Fibroblast of lung (primary cell): ENCODE measurements at regions not wholly inside any gene's neighbourhood (a gene's known extent, or its start where the extent isn't known, plus 50 kb on each side); places are given as distances from the start of the nearest gene placed in this dataset.

Experiments used
- DNase-seq, 2 donors: peaks; one replicate each; pipeline versions ENCODE4 v3.0.0 to v3.0.0-alpha.2; 2010; ENCODE audit warnings: low read depth in 2 of 2
- H2AFZ ChIP-seq: 2 replicates; pipeline ENCODE4 v1.5.1; 2012; ENCODE audit warnings: low read length, control low read depth, inconsistent platforms
- H3K27ac ChIP-seq: 2 replicates; pipeline ENCODE4 v1.5.1; 2011; ENCODE audit warnings: low read length, control low read depth; ENCODE audit not compliant: insufficient read depth
- H3K27me3 ChIP-seq: 2 replicates; pipeline ENCODE4 v1.5.1; 2011; ENCODE audit warnings: mild to moderate bottlenecking, low read length; ENCODE audit not compliant: control insufficient read depth, insufficient read depth
- H3K36me3 ChIP-seq: 2 replicates; pipeline ENCODE4 v1.5.1; 2011; ENCODE audit warnings: low read length; ENCODE audit not compliant: control insufficient read depth, insufficient read depth
- H3K4me1 ChIP-seq: 2 replicates; pipeline ENCODE4 v1.5.1; 2011; ENCODE audit warnings: low read length; ENCODE audit not compliant: control insufficient read depth, insufficient read depth; ENCODE audit errors: extremely low read depth
- H3K4me2 ChIP-seq: 2 replicates; pipeline ENCODE4 v1.5.1; 2011; ENCODE audit warnings: low read length, control low read depth; ENCODE audit not compliant: insufficient read depth; ENCODE audit errors: extremely low read depth
- H3K4me3 ChIP-seq, 4 experiments: fragments of 200-600 bp in 1 of 4; sonication (generic) in 1 of 4; replicated peaks in 1 of 4; 2 replicates each; pipeline ENCODE4 v1.5.1; 2011 to 2016; ENCODE audit warnings: low read length in 4 of 4, low read depth in 3 of 4, mild to moderate bottlenecking in 3 of 4, control low read depth in 2 of 4, inconsistent platforms in 1 of 4, mixed read lengths in 1 of 4; ENCODE audit not compliant: insufficient read depth in 1 of 4; ENCODE audit errors: control extremely low read depth in 1 of 4
- H3K79me2 ChIP-seq: 2 replicates; pipeline ENCODE4 v1.5.1; 2012; ENCODE audit warnings: mild to moderate bottlenecking, low read length, inconsistent platforms; ENCODE audit not compliant: control insufficient read depth, insufficient read depth
- H3K9ac ChIP-seq: 2 replicates; pipeline ENCODE4 v1.5.1; 2011; ENCODE audit warnings: mild to moderate bottlenecking, low read length, control low read depth; ENCODE audit not compliant: insufficient read depth
- H3K9me3 ChIP-seq: 2 replicates; pipeline ENCODE4 v1.5.1; 2012; ENCODE audit warnings: low read depth, low read length; ENCODE audit not compliant: control insufficient read depth, insufficient read depth
- H4K20me1 ChIP-seq: 2 replicates; pipeline ENCODE4 v1.5.1; 2011; ENCODE audit warnings: low read length; ENCODE audit not compliant: control insufficient read depth, insufficient read depth; ENCODE audit errors: extremely low read depth
- CTCF ChIP-seq, 2 donors: IDR thresholded peaks in 1 of 2; conservative IDR thresholded peaks in 1 of 2; 1 replicate in 1 of 2; 2 replicates in 1 of 2; pipeline ENCODE4 v1.5.1; 2011 to 2012; ENCODE audit warnings: low read length in 2 of 2, control low read depth in 1 of 2, inconsistent platforms in 1 of 2, low read depth in 1 of 2, mild to moderate bottlenecking in 1 of 2
- EZH2 ChIP-seq: IDR thresholded peaks from 2 replicates; pipeline ENCODE4 v1.5.1; 2012; ENCODE audit warnings: low read length, control low read depth, mild to moderate bottlenecking; ENCODE audit errors: missing control alignments

GRCh38 chr9:91006046-91006445, 204.4 kb downstream of the SYK start:
- Histone ChIP-seq H2AFZ (no peak overlapping the region), H3K4me3 (no peak overlapping the region), H3K36me3 (no peaks in the 10 kb centered on the region), H3K79me2 (no peaks in the 10 kb centered on the region), H3K4me2 (no peak overlapping the region), H4K20me1 (no peaks in the 10 kb centered on the region), H3K27me3 (no peaks in the 10 kb centered on the region), H3K9me3 (no peaks in the 10 kb centered on the region), H3K27ac (no peak overlapping the region), H3K9ac (no peak overlapping the region), H3K4me1 (no peaks in the 10 kb centered on the region)
- TF ChIP-seq CTCF (conservative IDR thresholded peaks at IDR 0.05 in 1 of 2, IDR thresholded peaks at IDR 0.05 in 1 of 2; ENCODE audit: low read depth in 1 of 2, low read length in 2 of 2): no peak
- TF ChIP-seq EZH2: no peak
- DNase-seq: no peak

- no peak overlapping the region for H3K4me3 ChIP-seq
- TF ChIP-seq CTCF (conservative IDR thresholded peaks at IDR 0.05 in 1 of 2, IDR thresholded peaks at IDR 0.05 in 1 of 2; ENCODE audit: low read depth in 1 of 2, low read length in 2 of 2) (no peak), EZH2 (no peak)
- no peaks in the 10 kb centered on the region for H3K36me3 ChIP-seq
- H3K4me2 ChIP-seq: no peak overlapping the region
- no peak overlapping the region for H2AFZ ChIP-seq
- no peaks in the 10 kb centered on the region for H3K9me3 ChIP-seq
- H3K27ac ChIP-seq: no peak overlapping the region
- H3K79me2 ChIP-seq: no peaks in the 10 kb centered on the region
- no peak for DNase-seq
- H3K9ac ChIP-seq: no peak overlapping the region
- no peaks in the 10 kb centered on the region for H3K27me3 ChIP-seq
- no peaks in the 10 kb centered on the region for H4K20me1 ChIP-seq
- H3K4me1 ChIP-seq: no peaks in the 10 kb centered on the region
These were observed 206.9 kb downstream of the SYK start for GRCh38 chr9:91008568-91008967.

- no peaks in the 10 kb centered on the region for H3K9me3 ChIP-seq
- no peak overlapping the region for H3K4me3 ChIP-seq
- no peak overlapping the region for H3K27ac ChIP-seq
- H3K27me3 ChIP-seq: no peaks in the 10 kb centered on the region
- no peak overlapping the region for H2AFZ ChIP-seq
- H3K4me1 ChIP-seq: no peaks in the 10 kb centered on the region
- no peaks in the 10 kb centered on the region for H3K79me2 ChIP-seq
- H4K20me1 ChIP-seq: no peaks in the 10 kb centered on the region
- H3K9ac ChIP-seq: no peak overlapping the region
- no peak for DNase-seq
- H3K4me2 ChIP-seq: no peak overlapping the region
- TF ChIP-seq EZH2 (no peak), CTCF (conservative IDR thresholded peaks at IDR 0.05 in 1 of 2, IDR thresholded peaks at IDR 0.05 in 1 of 2; ENCODE audit: low read depth in 1 of 2, low read length in 2 of 2) (no peak)
- no peaks in the 10 kb centered on the region for H3K36me3 ChIP-seq
These were observed 210.3 kb downstream of the SYK start for GRCh38 chr9:91011891-91012290.
